CD4-positive, alpha-beta T cell (primary cell): ENCODE measurements at regions not wholly inside any gene's neighbourhood (a gene's known extent, or its start where the extent isn't known, plus 50 kb on each side); places are given as distances from the start of the nearest gene placed in this dataset.

Experiments used
- ATAC-seq: fragments of 200-7000 bp; cut with Tn5 transposase; one replicate; pipeline ENCODE4 v1.10.0; 2022; ENCODE audit warnings: mild to moderate bottlenecking; ENCODE audit not compliant: poor library complexity
- CTCF ChIA-PET: fragments of 350-600 bp; sonication (Branson Sonifier 250); formaldehyde crosslinking; loops from one replicate; lab custom pipeline; 2021; ENCODE audit warnings: antibody characterized with exemption, inconsistent platforms; lab: Charles Lee
- POLR2A ChIA-PET: fragments of 350-600 bp; sonication (Branson Sonifier 250); formaldehyde crosslinking; loops from one replicate; lab custom pipeline; 2021; ENCODE audit warnings: antibody characterized with exemption, inconsistent platforms; lab: Charles Lee
- DNase-seq, 14 experiments: peaks; one replicate each; pipeline ENCODE4 v3.0.0-alpha.2; 2013 to 2020; ENCODE audit warnings: mixed read lengths in 2 of 14
- H3K27ac ChIP-seq, 2 donors: one replicate each; pipeline versions ENCODE4 v1.5.1 to v1.7.0; 2013; ENCODE audit warnings: low read length in 2 of 2, low read depth in 1 of 2, mild to moderate bottlenecking in 1 of 2
- H3K27me3 ChIP-seq, 2 experiments: 1 replicate in 1 of 2; 2 replicates in 1 of 2; pipeline versions ENCODE4 v1.6.1 to v1.7.0; 2013; ENCODE audit warnings: low read length in 2 of 2, control low read depth in 1 of 2, mild to moderate bottlenecking in 1 of 2, moderate library complexity in 1 of 2; ENCODE audit not compliant: insufficient read depth in 2 of 2, control insufficient read depth in 1 of 2
- H3K36me3 ChIP-seq: one replicate; pipeline ENCODE4 v1.6.1; 2013; ENCODE audit warnings: low read length, control low read depth; ENCODE audit not compliant: insufficient read depth
- H3K4me1 ChIP-seq: one replicate; pipeline ENCODE4 v1.6.1; 2013; ENCODE audit warnings: low read length, control low read depth; ENCODE audit not compliant: insufficient read depth
- H3K4me3 ChIP-seq: one replicate; pipeline ENCODE4 v1.5.1; 2013; ENCODE audit warnings: mild to moderate bottlenecking, low read length, moderate library complexity
- H3K9me3 ChIP-seq, 2 experiments: 1 replicate in 1 of 2; 2 replicates in 1 of 2; pipeline versions ENCODE4 v1.6.1 to v1.7.0; 2013; ENCODE audit warnings: low read length in 2 of 2, mild to moderate bottlenecking in 2 of 2, control low read depth in 1 of 2, moderate library complexity in 1 of 2; ENCODE audit not compliant: control insufficient read depth in 1 of 2, insufficient read depth in 1 of 2
- H3K27ac Mint-ChIP-seq: one replicate; pipeline ENCODE4 v1.8.0; 2020; ENCODE audit warnings: mixed read lengths
- H3K27me3 Mint-ChIP-seq: one replicate; pipeline ENCODE4 v1.8.0; 2021; ENCODE audit warnings: mixed read lengths
- H3K36me3 Mint-ChIP-seq: one replicate; pipeline ENCODE4 v1.8.0; 2021; ENCODE audit warnings: low read depth, mixed read lengths
- H3K4me1 Mint-ChIP-seq: one replicate; pipeline ENCODE4 v1.8.0; 2021; ENCODE audit warnings: low read depth, mixed read lengths
- H3K4me3 Mint-ChIP-seq: one replicate; pipeline ENCODE4 v1.8.0; 2020; ENCODE audit warnings: mild to moderate bottlenecking, mixed read lengths
- H3K9me3 Mint-ChIP-seq: one replicate; pipeline ENCODE4 v1.8.0; 2020; ENCODE audit warnings: mixed read lengths
- CTCF ChIP-seq: fragments of 200-600 bp; IDR thresholded peaks from one replicate; pipeline ENCODE4 v1.8.0; 2022; ENCODE audit warnings: antibody characterized with exemption, mild to moderate bottlenecking
- intact Hi-C, 2 experiments: fragments of 100-400 bp; cut with DNase I in 1 of 2; cut with micrococcal nuclease in 1 of 2; formaldehyde crosslinking; loops; one replicate each; pipeline versions ENCODE4 v1.15.1 to v1.9.0; 2023 to 2025; cut with DNase I, micrococcal nuclease

DNA sequence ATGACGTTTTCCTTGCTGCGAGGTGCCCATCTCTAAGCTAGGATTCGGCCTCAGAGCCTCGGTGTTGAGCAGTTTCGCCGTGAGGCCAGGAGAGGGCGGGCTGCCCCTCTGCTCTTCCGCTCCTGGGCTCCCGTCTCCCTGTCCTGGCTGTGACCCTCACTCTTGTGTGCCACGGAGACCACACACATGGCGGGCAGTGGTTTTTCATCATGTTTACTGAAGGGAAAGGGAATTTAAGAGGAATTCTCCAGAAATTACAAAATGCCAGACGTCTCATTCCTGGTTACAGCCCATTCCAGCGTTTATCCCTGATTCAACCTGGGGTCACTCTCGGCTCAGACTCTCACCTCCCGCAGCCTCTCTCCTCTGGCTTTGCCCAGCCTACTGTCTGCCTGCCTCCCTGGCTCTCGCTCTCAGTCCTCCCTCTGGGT, 96.8 kb upstream of the ELAC2 start:
- Histone ChIP-seq H3K4me1 (no peaks in the 10 kb centered on the region), H3K9me3 (no peaks in the 10 kb centered on the region), H3K4me3 (no peak overlapping the region), H3K36me3 (no peaks in the 10 kb centered on the region), H3K27ac (no peak overlapping the region), H3K27me3 (no peaks in the 10 kb centered on the region)
- DNase-seq (peak in 2 of 14 experiments; percentile 3 to 6), ATAC-seq (no peak)
- H3K27ac Mint-ChIP-seq = no peak overlapping the region
- H3K4me1 Mint-ChIP-seq = no peaks in the 10 kb centered on the region
- H3K9me3 Mint-ChIP-seq = no peaks in the 10 kb centered on the region
- no peak overlapping the region for H3K4me3 Mint-ChIP-seq
- peak; percentile 18 for TF ChIP-seq CTCF
- POLR2A ChIA-PET = no interaction called here
- intact Hi-C loops = no loop called here
- H3K36me3 Mint-ChIP-seq = no peaks in the 10 kb centered on the region
- H3K27me3 Mint-ChIP-seq = peaks cover 5% of the 10 kb centered on the region
- CTCF ChIA-PET = no interaction called here

- ATAC-seq (no peak), DNase-seq (no peak)
- Mint-ChIP-seq H3K9me3 (no peaks in the 10 kb centered on the region), H3K4me1 (no peaks in the 10 kb centered on the region), H3K27ac (no peak overlapping the region), H3K36me3 (no peaks in the 10 kb centered on the region), H3K4me3 (no peak overlapping the region), H3K27me3 (peaks cover 5% of the 10 kb centered on the region)
- ChIA-PET POLR2A (no interaction called here), CTCF (no interaction called here)
- H3K27me3 ChIP-seq = no peaks in the 10 kb centered on the region
- intact Hi-C loops = no loop called here
- H3K4me1 ChIP-seq = no peaks in the 10 kb centered on the region
- no peak overlapping the region for H3K27ac ChIP-seq
- no peaks in the 10 kb centered on the region for H3K36me3 ChIP-seq
- no peaks in the 10 kb centered on the region for H3K9me3 ChIP-seq
- no peak overlapping the region for H3K4me3 ChIP-seq
- TF ChIP-seq CTCF = no peak
Measured at GRCh38 chr17:13113821-13114525, 96.1 kb upstream of the ELAC2 start.

GRCh38 chr17:13107676-13108235, 89.9 kb upstream of the ELAC2 start:
- intact Hi-C loops = no loop called here
- Histone ChIP-seq H3K4me3 (no peak overlapping the region), H3K36me3 (no peaks in the 10 kb centered on the region), H3K4me1 (no peaks in the 10 kb centered on the region), H3K27ac (no peak overlapping the region), H3K27me3 (no peaks in the 10 kb centered on the region), H3K9me3 (peaks cover 0 to 2% of the 10 kb centered on the region in 2 experiments)
- Mint-ChIP-seq H3K27ac (no peak overlapping the region), H3K27me3 (peaks cover 5% of the 10 kb centered on the region), H3K9me3 (no peaks in the 10 kb centered on the region), H3K4me3 (no peak overlapping the region), H3K4me1 (no peaks in the 10 kb centered on the region), H3K36me3 (no peaks in the 10 kb centered on the region)
- ATAC-seq (no peak), DNase-seq (no peak)
- ChIA-PET CTCF (no interaction called here), POLR2A (no interaction called here)
- TF ChIP-seq CTCF = no peak
